CD14-positive monocyte (primary cell): ENCODE measurements at regions not wholly inside any gene's neighbourhood (a gene's known extent, or its start where the extent isn't known, plus 50 kb on each side); places are given as distances from the start of the nearest gene placed in this dataset.

Source experiments
- DNase-seq, 3 donors: peaks; one replicate each; pipeline ENCODE4 v3.0.0-alpha.2; 2011 to 2022
- H2AFZ ChIP-seq: 2 replicates; pipeline ENCODE4 v1.6.0; 2012; ENCODE audit warnings: mild to moderate bottlenecking, low read depth, low read length, inconsistent platforms; ENCODE audit not compliant: insufficient read depth, poor library complexity, severe bottlenecking
- H3K27ac ChIP-seq, 2 donors: 1 replicate in 1 of 2; 2 replicates in 1 of 2; pipeline ENCODE4 v1.5.1; 2012 to 2013; ENCODE audit warnings: low read length in 2 of 2, control low read depth in 1 of 2, inconsistent platforms in 1 of 2, low read depth in 1 of 2, mild to moderate bottlenecking in 1 of 2
- H3K27me3 ChIP-seq, 2 donors: one replicate each; pipeline versions ENCODE4 v1.6.0 to v1.6.1; 2011 to 2013; ENCODE audit warnings: low read length in 2 of 2; ENCODE audit not compliant: control insufficient read depth in 2 of 2, insufficient read depth in 2 of 2
- H3K36me3 ChIP-seq, 2 donors: replicated peaks in 1 of 2; 1 replicate in 1 of 2; 2 replicates in 1 of 2; pipeline versions ENCODE4 v1.5.1 to v1.6.1; 2012 to 2013; ENCODE audit warnings: low read length in 2 of 2, control low read depth in 1 of 2, inconsistent platforms in 1 of 2, mild to moderate bottlenecking in 1 of 2; ENCODE audit not compliant: insufficient read depth in 2 of 2, control insufficient read depth in 1 of 2
- H3K4me1 ChIP-seq, 2 donors: 1 replicate in 1 of 2; 2 replicates in 1 of 2; pipeline versions ENCODE4 v1.5.1 to v1.6.1; 2012 to 2013; ENCODE audit warnings: low read length in 2 of 2, control low read depth in 1 of 2, inconsistent platforms in 1 of 2, mild to moderate bottlenecking in 1 of 2, moderate library complexity in 1 of 2; ENCODE audit not compliant: insufficient read depth in 2 of 2, control insufficient read depth in 1 of 2
- H3K4me2 ChIP-seq: replicated peaks from 2 replicates; pipeline ENCODE3; 2012; ENCODE audit warnings: low read length, moderate library complexity, mild to moderate bottlenecking; ENCODE audit not compliant: poor library complexity, severe bottlenecking; ENCODE audit errors: extremely low read depth
- H3K4me3 ChIP-seq, 3 experiments: fragments of 200-600 bp in 1 of 3; sonication (generic) in 1 of 3; replicated peaks in 1 of 3; 1 replicate in 2 of 3; 2 replicates in 1 of 3; pipeline ENCODE4 v1.5.1; 2011 to 2013; ENCODE audit warnings: low read length in 3 of 3, mild to moderate bottlenecking in 3 of 3, control low read depth in 2 of 3, low read depth in 2 of 3, inconsistent platforms in 1 of 3, moderate library complexity in 1 of 3
- H3K79me2 ChIP-seq: 2 replicates; pipeline ENCODE4 v1.6.0; 2012; ENCODE audit warnings: mild to moderate bottlenecking, control low read depth, inconsistent platforms, low read length, moderate library complexity; ENCODE audit not compliant: insufficient read depth
- H3K9ac ChIP-seq: 2 replicates; pipeline ENCODE4 v1.6.0; 2017; ENCODE audit warnings: low read length, mild to moderate bottlenecking; ENCODE audit not compliant: insufficient read depth, poor library complexity, severe bottlenecking
- H3K9me3 ChIP-seq, 2 donors: replicated peaks in 1 of 2; 1 replicate in 1 of 2; 2 replicates in 1 of 2; pipeline versions ENCODE4 v1.5.1 to v1.6.1; 2012 to 2013; ENCODE audit warnings: low read length in 2 of 2, control low read depth in 1 of 2; ENCODE audit not compliant: control insufficient read depth in 1 of 2, insufficient read depth in 1 of 2
- H4K20me1 ChIP-seq: 2 replicates; pipeline ENCODE4 v1.6.0; 2012; ENCODE audit warnings: mild to moderate bottlenecking, low read length, control low read depth, moderate library complexity; ENCODE audit not compliant: insufficient read depth
- H3K27ac Mint-ChIP-seq, 7 donors: one replicate each; pipeline ENCODE4 v1.8.0; 2020; ENCODE audit warnings: mild to moderate bottlenecking in 7 of 7, mixed read lengths in 7 of 7, moderate library complexity in 6 of 7, inconsistent platforms in 2 of 7
- H3K27me3 Mint-ChIP-seq, 3 donors: one replicate each; pipeline ENCODE4 v1.8.0; 2021 to 2022; ENCODE audit warnings: low read depth in 3 of 3, mild to moderate bottlenecking in 3 of 3, mixed read lengths in 3 of 3, moderate library complexity in 3 of 3, inconsistent platforms in 1 of 3
- H3K36me3 Mint-ChIP-seq, 2 donors: one replicate each; pipeline ENCODE4 v1.8.0; 2020; ENCODE audit warnings: mixed read lengths in 2 of 2, inconsistent platforms in 1 of 2, mild to moderate bottlenecking in 1 of 2
- H3K4me1 Mint-ChIP-seq: one replicate; pipeline ENCODE4 v1.8.0; 2020; ENCODE audit warnings: mild to moderate bottlenecking, mixed read lengths
- H3K4me3 Mint-ChIP-seq, 2 donors: one replicate each; pipeline ENCODE4 v1.8.0; 2020; ENCODE audit warnings: mild to moderate bottlenecking in 2 of 2, mixed read lengths in 2 of 2, moderate library complexity in 1 of 2
- H3K9me3 Mint-ChIP-seq, 7 donors: one replicate each; pipeline ENCODE4 v1.8.0; 2020 to 2022; ENCODE audit warnings: mixed read lengths in 7 of 7, mild to moderate bottlenecking in 6 of 7, moderate library complexity in 6 of 7, inconsistent platforms in 2 of 7
- CTCF ChIP-seq: fragments of 200-600 bp; IDR thresholded peaks from one replicate; pipeline ENCODE4 v1.8.0; 2022; ENCODE audit warnings: antibody characterized with exemption, mild to moderate bottlenecking
- WGBS: methylation state at CpG from one replicate; pipeline ENCODE4 v1.1.5; 2013; ENCODE audit warnings: missing lambda C conversion rate; ENCODE audit not compliant: insufficient coverage; 5-methylcytosine and 5-hydroxymethylcytosine counted together
- intact Hi-C, 2 donors: fragments of 100-400 bp; cut with micrococcal nuclease; formaldehyde crosslinking; loops; one replicate each; pipeline versions ENCODE4 v1.15.0 to v1.15.1; 2023

GRCh38 chr13:86710896-86711295, 911.7 kb upstream of the SLITRK6 start:
- Histone ChIP-seq H3K27ac (no peak overlapping the region), H3K9ac (no peak overlapping the region), H3K4me3 (no peak overlapping the region), H4K20me1 (no peaks in the 10 kb centered on the region), H3K36me3 (no peaks in the 10 kb centered on the region), H3K27me3 (no peaks in the 10 kb centered on the region), H3K4me1 (no peaks in the 10 kb centered on the region), H3K9me3 (peaks cover 0 to 16% of the 10 kb centered on the region in 2 donors), H2AFZ (no peak overlapping the region), H3K4me2 (no peak overlapping the region), H3K79me2 (no peaks in the 10 kb centered on the region)
- DNase-seq = no peak
- TF ChIP-seq CTCF = no peak
- no peak overlapping the region for H3K27ac Mint-ChIP-seq
- WGBS = no CpG with 5 or more reads among the region's 5 CpGs
- no peak overlapping the region for H3K4me3 Mint-ChIP-seq
- intact Hi-C loops = no loop called here
- H3K9me3 Mint-ChIP-seq = peaks cover 0 to 10% (median 4%) of the 10 kb centered on the region in 7 donors
- H3K36me3 Mint-ChIP-seq = no peaks in the 10 kb centered on the region
- no peaks in the 10 kb centered on the region for H3K4me1 Mint-ChIP-seq
- no peaks in the 10 kb centered on the region for H3K27me3 Mint-ChIP-seq

- no peak for DNase-seq
- H3K27me3 ChIP-seq = no peaks in the 10 kb centered on the region
- Mint-ChIP-seq H3K9me3 (peaks cover 0 to 13% (median 5%) of the 10 kb centered on the region in 7 donors), H3K4me3 (no peak overlapping the region), H3K27me3 (no peaks in the 10 kb centered on the region), H3K4me1 (no peaks in the 10 kb centered on the region), H3K36me3 (no peaks in the 10 kb centered on the region), H3K27ac (no peak overlapping the region)
- H3K9me3 ChIP-seq = peaks cover 8 to 16% of the 10 kb centered on the region in 2 donors
- no peak overlapping the region for H3K27ac ChIP-seq
- intact Hi-C loops = no loop called here
- H2AFZ ChIP-seq = no peak overlapping the region
- H3K4me2 ChIP-seq = no peak overlapping the region
- H3K4me1 ChIP-seq = no peaks in the 10 kb centered on the region
- H3K36me3 ChIP-seq = no peaks in the 10 kb centered on the region
- H3K4me3 ChIP-seq = no peak overlapping the region
- WGBS = no CpG with 5 or more reads among the region's 3 CpGs
- H4K20me1 ChIP-seq = no peaks in the 10 kb centered on the region
- no peak for TF ChIP-seq CTCF
- H3K9ac ChIP-seq = no peak overlapping the region
- H3K79me2 ChIP-seq = no peaks in the 10 kb centered on the region
These were observed 915.3 kb upstream of the SLITRK6 start for GRCh38 chr13:86714495-86714894.
